ENCODE measurements at regions not wholly inside any gene's neighbourhood (a gene's known extent, or its start where the extent isn't known, plus 50 kb on each side); places are given as distances from the start of the nearest gene placed in this dataset.

DNA sequence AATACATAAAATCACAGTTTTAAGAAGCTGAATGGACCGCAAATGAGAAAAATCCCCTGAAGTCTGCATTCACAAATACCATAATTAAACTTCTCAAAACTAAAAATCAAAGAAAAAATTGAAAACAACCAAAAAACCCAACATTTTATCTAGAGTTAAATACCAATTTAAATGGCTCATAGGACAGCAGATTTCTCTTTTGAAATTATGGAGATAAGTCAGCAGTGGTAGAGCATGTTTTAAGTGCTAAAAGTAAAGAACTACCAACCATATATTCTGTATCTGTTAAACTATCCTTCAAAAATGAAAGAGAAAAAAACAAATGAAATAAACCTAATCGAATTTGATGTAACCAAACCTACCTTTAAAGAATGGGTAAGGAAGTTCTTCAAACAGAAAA is 862.8 kb downstream of the TAF11L14 start:
- Mint-ChIP-seq H3K9me3 (peaks cover 11% of the 10 kb centered on the region; the same call in 2 of the 3 replicates), H3K27ac (no peak overlapping the region), H3K27me3 (ENCODE audit: insufficient read depth, low read depth, poor library complexity) (no peaks in the 10 kb centered on the region), H3K4me3 (no peak overlapping the region), H3K4me1 (no peaks in the 10 kb centered on the region), H3K36me3 (ENCODE audit: low read depth) (peaks cover 3% of the 10 kb centered on the region; the same call in 2 of the 3 replicates)
- Histone ChIP-seq H4K20me1 (replicated peaks; ENCODE audit: insufficient read depth) (no peaks in the 10 kb centered on the region), H3K27me3 (ENCODE audit: insufficient read depth) (no peaks in the 10 kb centered on the region), H3K27ac (ENCODE audit: low read depth) (no peak overlapping the region), H3K4me1 (ENCODE audit: insufficient read depth) (no peaks in the 10 kb centered on the region; the same call in 1 of the 2 replicates), H3K4me2 (no peak overlapping the region), H3K36me3 (ENCODE audit: insufficient read depth) (no peaks in the 10 kb centered on the region), H3K9me2 (ENCODE audit: insufficient read depth) (no peaks in the 10 kb centered on the region), H3K4me3 (no peak overlapping the region), H3K79me2 (replicated peaks; ENCODE audit: insufficient read depth) (no peaks in the 10 kb centered on the region), H2AFZ (no peak overlapping the region), H3F3A (replicated peaks; ENCODE audit: low read depth) (no peaks in the 10 kb centered on the region)
- ATAC-seq (no peak), DNase-seq (ENCODE audit: low spot score) (no peak)
- TF ChIP-seq POLR2AphosphoS5 (IDR thresholded peaks at IDR 0.05; ENCODE audit: low read depth) (no peak), EZH2 (IDR thresholded peaks at IDR 0.05; ENCODE audit: low read depth, unreplicated experiment) (no peak), NANOG (IDR thresholded peaks at IDR 0.05; ENCODE audit: borderline replicate concordance) (no peak), ZNF114 (CRISPR knock-in tag; IDR thresholded peaks at IDR 0.05) (no peak), ZNF331 (CRISPR knock-in tag; IDR thresholded peaks at IDR 0.05; ENCODE audit: low read depth) (no peak), CREB1 (CRISPR knock-in tag; IDR thresholded peaks at IDR 0.05; ENCODE audit: low read depth) (no peak), JUNB (IDR thresholded peaks at IDR 0.05; ENCODE audit: unreplicated experiment) (no peak), EZH2phosphoT487 (IDR thresholded peaks at IDR 0.05; ENCODE audit: unreplicated experiment) (no peak), STAT1 (IDR thresholded peaks at IDR 0.05; ENCODE audit: unreplicated experiment) (no peak)
- TF ChIP-seq, protein P1, sequence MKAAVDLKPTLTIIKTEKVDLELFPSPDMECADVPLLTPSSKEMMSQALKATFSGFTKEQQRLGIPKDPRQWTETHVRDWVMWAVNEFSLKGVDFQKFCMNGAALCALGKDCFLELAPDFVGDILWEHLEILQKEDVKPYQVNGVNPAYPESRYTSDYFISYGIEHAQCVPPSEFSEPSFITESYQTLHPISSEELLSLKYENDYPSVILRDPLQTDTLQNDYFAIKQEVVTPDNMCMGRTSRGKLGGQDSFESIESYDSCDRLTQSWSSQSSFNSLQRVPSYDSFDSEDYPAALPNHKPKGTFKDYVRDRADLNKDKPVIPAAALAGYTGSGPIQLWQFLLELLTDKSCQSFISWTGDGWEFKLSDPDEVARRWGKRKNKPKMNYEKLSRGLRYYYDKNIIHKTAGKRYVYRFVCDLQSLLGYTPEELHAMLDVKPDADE (IDR thresholded peaks at IDR 0.05), result no peak
- TF ChIP-seq, protein P2, sequence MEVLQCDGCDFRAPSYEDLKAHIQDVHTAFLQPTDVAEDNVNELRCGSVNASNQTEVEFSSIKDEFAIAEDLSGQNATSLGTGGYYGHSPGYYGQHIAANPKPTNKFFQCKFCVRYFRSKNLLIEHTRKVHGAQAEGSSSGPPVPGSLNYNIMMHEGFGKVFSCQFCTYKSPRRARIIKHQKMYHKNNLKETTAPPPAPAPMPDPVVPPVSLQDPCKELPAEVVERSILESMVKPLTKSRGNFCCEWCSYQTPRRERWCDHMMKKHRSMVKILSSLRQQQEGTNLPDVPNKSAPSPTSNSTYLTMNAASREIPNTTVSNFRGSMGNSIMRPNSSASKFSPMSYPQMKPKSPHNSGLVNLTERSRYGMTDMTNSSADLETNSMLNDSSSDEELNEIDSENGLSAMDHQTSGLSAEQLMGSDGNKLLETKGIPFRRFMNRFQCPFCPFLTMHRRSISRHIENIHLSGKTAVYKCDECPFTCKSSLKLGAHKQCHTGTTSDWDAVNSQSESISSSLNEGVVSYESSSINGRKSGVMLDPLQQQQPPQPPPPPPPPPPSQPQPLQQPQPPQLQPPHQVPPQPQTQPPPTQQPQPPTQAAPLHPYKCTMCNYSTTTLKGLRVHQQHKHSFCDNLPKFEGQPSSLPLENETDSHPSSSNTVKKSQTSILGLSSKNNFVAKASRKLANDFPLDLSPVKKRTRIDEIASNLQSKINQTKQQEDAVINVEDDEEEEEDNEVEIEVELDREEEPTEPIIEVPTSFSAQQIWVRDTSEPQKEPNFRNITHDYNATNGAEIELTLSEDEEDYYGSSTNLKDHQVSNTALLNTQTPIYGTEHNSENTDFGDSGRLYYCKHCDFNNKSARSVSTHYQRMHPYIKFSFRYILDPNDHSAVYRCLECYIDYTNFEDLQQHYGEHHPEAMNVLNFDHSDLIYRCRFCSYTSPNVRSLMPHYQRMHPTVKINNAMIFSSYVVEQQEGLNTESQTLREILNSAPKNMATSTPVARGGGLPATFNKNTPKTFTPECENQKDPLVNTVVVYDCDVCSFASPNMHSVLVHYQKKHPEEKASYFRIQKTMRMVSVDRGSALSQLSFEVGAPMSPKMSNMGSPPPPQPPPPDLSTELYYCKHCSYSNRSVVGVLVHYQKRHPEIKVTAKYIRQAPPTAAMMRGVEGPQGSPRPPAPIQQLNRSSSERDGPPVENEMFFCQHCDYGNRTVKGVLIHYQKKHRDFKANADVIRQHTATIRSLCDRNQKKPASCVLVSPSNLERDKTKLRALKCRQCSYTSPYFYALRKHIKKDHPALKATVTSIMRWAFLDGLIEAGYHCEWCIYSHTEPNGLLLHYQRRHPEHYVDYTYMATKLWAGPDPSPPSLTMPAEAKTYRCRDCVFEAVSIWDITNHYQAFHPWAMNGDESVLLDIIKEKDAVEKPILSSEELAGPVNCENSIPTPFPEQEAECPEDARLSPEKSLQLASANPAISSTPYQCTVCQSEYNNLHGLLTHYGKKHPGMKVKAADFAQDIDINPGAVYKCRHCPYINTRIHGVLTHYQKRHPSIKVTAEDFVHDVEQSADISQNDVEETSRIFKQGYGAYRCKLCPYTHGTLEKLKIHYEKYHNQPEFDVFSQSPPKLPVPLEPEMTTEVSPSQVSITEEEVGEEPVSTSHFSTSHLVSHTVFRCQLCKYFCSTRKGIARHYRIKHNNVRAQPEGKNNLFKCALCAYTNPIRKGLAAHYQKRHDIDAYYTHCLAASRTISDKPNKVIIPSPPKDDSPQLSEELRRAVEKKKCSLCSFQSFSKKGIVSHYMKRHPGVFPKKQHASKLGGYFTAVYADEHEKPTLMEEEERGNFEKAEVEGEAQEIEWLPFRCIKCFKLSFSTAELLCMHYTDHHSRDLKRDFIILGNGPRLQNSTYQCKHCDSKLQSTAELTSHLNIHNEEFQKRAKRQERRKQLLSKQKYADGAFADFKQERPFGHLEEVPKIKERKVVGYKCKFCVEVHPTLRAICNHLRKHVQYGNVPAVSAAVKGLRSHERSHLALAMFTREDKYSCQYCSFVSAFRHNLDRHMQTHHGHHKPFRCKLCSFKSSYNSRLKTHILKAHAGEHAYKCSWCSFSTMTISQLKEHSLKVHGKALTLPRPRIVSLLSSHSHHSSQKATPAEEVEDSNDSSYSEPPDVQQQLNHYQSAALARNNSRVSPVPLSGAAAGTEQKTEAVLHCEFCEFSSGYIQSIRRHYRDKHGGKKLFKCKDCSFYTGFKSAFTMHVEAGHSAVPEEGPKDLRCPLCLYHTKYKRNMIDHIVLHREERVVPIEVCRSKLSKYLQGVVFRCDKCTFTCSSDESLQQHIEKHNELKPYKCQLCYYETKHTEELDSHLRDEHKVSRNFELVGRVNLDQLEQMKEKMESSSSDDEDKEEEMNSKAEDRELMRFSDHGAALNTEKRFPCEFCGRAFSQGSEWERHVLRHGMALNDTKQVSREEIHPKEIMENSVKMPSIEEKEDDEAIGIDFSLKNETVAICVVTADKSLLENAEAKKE (CRISPR knock-in tag; IDR thresholded peaks at IDR 0.05), result no peak
- TF ChIP-seq, protein P3, sequence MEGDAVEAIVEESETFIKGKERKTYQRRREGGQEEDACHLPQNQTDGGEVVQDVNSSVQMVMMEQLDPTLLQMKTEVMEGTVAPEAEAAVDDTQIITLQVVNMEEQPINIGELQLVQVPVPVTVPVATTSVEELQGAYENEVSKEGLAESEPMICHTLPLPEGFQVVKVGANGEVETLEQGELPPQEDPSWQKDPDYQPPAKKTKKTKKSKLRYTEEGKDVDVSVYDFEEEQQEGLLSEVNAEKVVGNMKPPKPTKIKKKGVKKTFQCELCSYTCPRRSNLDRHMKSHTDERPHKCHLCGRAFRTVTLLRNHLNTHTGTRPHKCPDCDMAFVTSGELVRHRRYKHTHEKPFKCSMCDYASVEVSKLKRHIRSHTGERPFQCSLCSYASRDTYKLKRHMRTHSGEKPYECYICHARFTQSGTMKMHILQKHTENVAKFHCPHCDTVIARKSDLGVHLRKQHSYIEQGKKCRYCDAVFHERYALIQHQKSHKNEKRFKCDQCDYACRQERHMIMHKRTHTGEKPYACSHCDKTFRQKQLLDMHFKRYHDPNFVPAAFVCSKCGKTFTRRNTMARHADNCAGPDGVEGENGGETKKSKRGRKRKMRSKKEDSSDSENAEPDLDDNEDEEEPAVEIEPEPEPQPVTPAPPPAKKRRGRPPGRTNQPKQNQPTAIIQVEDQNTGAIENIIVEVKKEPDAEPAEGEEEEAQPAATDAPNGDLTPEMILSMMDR (conservative IDR thresholded peaks at IDR 0.05; ENCODE audit: low read depth in 2 of 2), result no peak
- TF ChIP-seq, protein P4, sequence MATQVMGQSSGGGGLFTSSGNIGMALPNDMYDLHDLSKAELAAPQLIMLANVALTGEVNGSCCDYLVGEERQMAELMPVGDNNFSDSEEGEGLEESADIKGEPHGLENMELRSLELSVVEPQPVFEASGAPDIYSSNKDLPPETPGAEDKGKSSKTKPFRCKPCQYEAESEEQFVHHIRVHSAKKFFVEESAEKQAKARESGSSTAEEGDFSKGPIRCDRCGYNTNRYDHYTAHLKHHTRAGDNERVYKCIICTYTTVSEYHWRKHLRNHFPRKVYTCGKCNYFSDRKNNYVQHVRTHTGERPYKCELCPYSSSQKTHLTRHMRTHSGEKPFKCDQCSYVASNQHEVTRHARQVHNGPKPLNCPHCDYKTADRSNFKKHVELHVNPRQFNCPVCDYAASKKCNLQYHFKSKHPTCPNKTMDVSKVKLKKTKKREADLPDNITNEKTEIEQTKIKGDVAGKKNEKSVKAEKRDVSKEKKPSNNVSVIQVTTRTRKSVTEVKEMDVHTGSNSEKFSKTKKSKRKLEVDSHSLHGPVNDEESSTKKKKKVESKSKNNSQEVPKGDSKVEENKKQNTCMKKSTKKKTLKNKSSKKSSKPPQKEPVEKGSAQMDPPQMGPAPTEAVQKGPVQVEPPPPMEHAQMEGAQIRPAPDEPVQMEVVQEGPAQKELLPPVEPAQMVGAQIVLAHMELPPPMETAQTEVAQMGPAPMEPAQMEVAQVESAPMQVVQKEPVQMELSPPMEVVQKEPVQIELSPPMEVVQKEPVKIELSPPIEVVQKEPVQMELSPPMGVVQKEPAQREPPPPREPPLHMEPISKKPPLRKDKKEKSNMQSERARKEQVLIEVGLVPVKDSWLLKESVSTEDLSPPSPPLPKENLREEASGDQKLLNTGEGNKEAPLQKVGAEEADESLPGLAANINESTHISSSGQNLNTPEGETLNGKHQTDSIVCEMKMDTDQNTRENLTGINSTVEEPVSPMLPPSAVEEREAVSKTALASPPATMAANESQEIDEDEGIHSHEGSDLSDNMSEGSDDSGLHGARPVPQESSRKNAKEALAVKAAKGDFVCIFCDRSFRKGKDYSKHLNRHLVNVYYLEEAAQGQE (IDR thresholded peaks at IDR 0.05; ENCODE audit: unreplicated experiment), result no peak
